ENCODE measurements at regions not wholly inside any gene's neighbourhood (a gene's known extent, or its start where the extent isn't known, plus 50 kb on each side); places are given as distances from the start of the nearest gene placed in this dataset.

GRCh38 chr9:94159069-94159939 lies 75.0 kb downstream of the PTPDC1 start:
- no peaks in the 10 kb centered on the region for H3K27me3 ChIP-seq (ENCODE audit: control insufficient read depth in 1 of 2, insufficient read depth in 2 of 2, low read length in 1 of 2)
- H3K36me3 ChIP-seq (ENCODE audit: control insufficient read depth in 1 of 2, insufficient read depth in 2 of 2, low read length in 1 of 2) = no peaks in the 10 kb centered on the region
- H3K4me3 ChIP-seq (ENCODE audit: low read length in 2 of 2) = no peak overlapping the region
- intact Hi-C loops (cut with DNase I) = no loop called here
- H3K4me1 ChIP-seq (ENCODE audit: control insufficient read depth in 1 of 2, insufficient read depth in 2 of 2, low read length in 2 of 2) = peaks cover 2 to 5% of the 10 kb centered on the region in 2 donors
- no peak for DNase-seq
- peak; percentile 37 for ATAC-seq (ENCODE audit: low FRiP score)
- peak overlapping the region; percentile 90 to 97 for H3K27ac ChIP-seq (ENCODE audit: low read depth in 1 of 2, low read length in 2 of 2)
- H3K9me3 ChIP-seq (ENCODE audit: control insufficient read depth, low read length) = no peaks in the 10 kb centered on the region
- 41 to 43% methylated on average over 7 to 8 of the region's 8 CpGs for WGBS, 2 donors

- Histone ChIP-seq H3K4me1 (ENCODE audit: control insufficient read depth in 1 of 2, insufficient read depth in 2 of 2, low read length in 2 of 2) (peaks cover 2 to 5% of the 10 kb centered on the region in 2 donors), H3K27ac (ENCODE audit: low read depth in 1 of 2, low read length in 2 of 2) (peak overlapping the region; percentile 20 to 84), H3K27me3 (ENCODE audit: control insufficient read depth in 1 of 2, insufficient read depth in 2 of 2, low read length in 1 of 2) (no peaks in the 10 kb centered on the region), H3K9me3 (ENCODE audit: control insufficient read depth, low read length) (no peaks in the 10 kb centered on the region), H3K4me3 (ENCODE audit: low read length in 2 of 2) (no peak overlapping the region), H3K36me3 (ENCODE audit: control insufficient read depth in 1 of 2, insufficient read depth in 2 of 2, low read length in 1 of 2) (no peaks in the 10 kb centered on the region)
- ATAC-seq (ENCODE audit: low FRiP score) = no peak
- intact Hi-C loops (cut with DNase I) = no loop called here
- no peak for DNase-seq
- WGBS, 2 donors = 90 to 93% methylated on average over 11 of the region's 11 CpGs
Measured at GRCh38 chr9:94160594-94161501, 76.6 kb downstream of the PTPDC1 start.

DNA sequence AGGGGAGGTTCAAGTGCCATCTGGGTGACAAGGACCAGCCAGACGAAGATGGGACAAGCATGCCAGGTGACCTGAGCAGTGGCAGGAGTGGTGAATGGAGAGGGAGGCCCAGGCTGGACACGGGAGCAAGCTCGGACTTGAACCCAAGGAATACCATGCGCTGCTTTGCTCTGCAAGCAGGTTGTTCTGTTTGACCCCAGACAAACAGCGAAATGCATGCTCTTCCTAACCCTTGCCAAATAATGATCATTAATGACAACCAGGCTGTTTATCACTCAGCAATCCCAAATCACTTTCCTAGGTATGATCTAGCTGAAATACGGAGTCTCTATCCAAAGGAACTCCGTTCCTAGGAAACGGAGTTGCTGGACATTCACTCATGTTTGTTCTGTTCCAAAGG lies 77.4 kb downstream of the PTPDC1 start:
- WGBS, 2 donors = 89 to 94% methylated on average over 8 of the region's 8 CpGs
- intact Hi-C loops (cut with DNase I) = no loop called here
- H3K27ac ChIP-seq (ENCODE audit: low read depth in 1 of 2, low read length in 2 of 2) = no peak overlapping the region

GRCh38 chr9:94164806-94165549 lies 80.7 kb downstream of the PTPDC1 start:
- Histone ChIP-seq H3K27ac (ENCODE audit: low read depth in 1 of 2, low read length in 2 of 2) (no peak overlapping the region), H3K27me3 (ENCODE audit: control insufficient read depth in 1 of 2, insufficient read depth in 2 of 2, low read length in 1 of 2) (no peaks in the 10 kb centered on the region), H3K4me1 (ENCODE audit: control insufficient read depth in 1 of 2, insufficient read depth in 2 of 2, low read length in 2 of 2) (no peaks in the 10 kb centered on the region), H3K36me3 (ENCODE audit: control insufficient read depth in 1 of 2, insufficient read depth in 2 of 2, low read length in 1 of 2) (no peaks in the 10 kb centered on the region), H3K4me3 (ENCODE audit: low read length in 2 of 2) (peak overlapping the region in 1 of 2 donors; percentile 15), H3K9me3 (ENCODE audit: control insufficient read depth, low read length) (no peaks in the 10 kb centered on the region)
- DNase-seq (no peak), ATAC-seq (ENCODE audit: low FRiP score) (no peak)
- 51 to 58% methylated on average over 5 of the region's 5 CpGs for WGBS, 2 donors
- intact Hi-C loops (cut with DNase I) = no loop called here

More for the DNA sequence above, 77.4 kb downstream of the PTPDC1 start:
- no peaks in the 10 kb centered on the region for H3K9me3 ChIP-seq (ENCODE audit: control insufficient read depth, low read length)
- H3K36me3 ChIP-seq (ENCODE audit: control insufficient read depth in 1 of 2, insufficient read depth in 2 of 2, low read length in 1 of 2) = no peaks in the 10 kb centered on the region
- DNase-seq (no peak), ATAC-seq (ENCODE audit: low FRiP score) (no peak)
- H3K4me1 ChIP-seq (ENCODE audit: control insufficient read depth in 1 of 2, insufficient read depth in 2 of 2, low read length in 2 of 2) = peaks cover 2 to 5% of the 10 kb centered on the region in 2 donors
- no peaks in the 10 kb centered on the region for H3K27me3 ChIP-seq (ENCODE audit: control insufficient read depth in 1 of 2, insufficient read depth in 2 of 2, low read length in 1 of 2)
- H3K4me3 ChIP-seq (ENCODE audit: low read length in 2 of 2) = no peak overlapping the region

- Histone ChIP-seq H3K4me3 (ENCODE audit: low read length in 2 of 2) (peak overlapping the region in 1 of 2 donors; percentile 85), H3K9me3 (ENCODE audit: control insufficient read depth, low read length) (no peaks in the 10 kb centered on the region), H3K27ac (ENCODE audit: low read depth in 1 of 2, low read length in 2 of 2) (peak overlapping the region in 1 of 2 donors; percentile 65), H3K36me3 (ENCODE audit: control insufficient read depth in 1 of 2, insufficient read depth in 2 of 2, low read length in 1 of 2) (no peaks in the 10 kb centered on the region), H3K27me3 (ENCODE audit: control insufficient read depth in 1 of 2, insufficient read depth in 2 of 2, low read length in 1 of 2) (no peaks in the 10 kb centered on the region), H3K4me1 (ENCODE audit: control insufficient read depth in 1 of 2, insufficient read depth in 2 of 2, low read length in 2 of 2) (no peaks in the 10 kb centered on the region)
- WGBS, 2 donors = 6% methylated on average over 47 to 49 of the region's 49 CpGs
- peak; percentile 98 to 99 for DNase-seq
- intact Hi-C loops (cut with DNase I) = loop anchor here in 1 of 2 donors (2.0 kb wide), 1 partner anchor 25 kb away; no protein-coding TSS in a partner anchor
- ATAC-seq (ENCODE audit: low FRiP score) = peak; percentile 99
Measured at GRCh38 chr9:94165592-94166235, 81.5 kb downstream of the PTPDC1 start.

- peak overlapping the region; percentile 72 to 99 for H3K4me3 ChIP-seq (ENCODE audit: low read length in 2 of 2)
- WGBS, 2 donors = 0 to 1% methylated on average over 57 to 96 of the region's 96 CpGs
- no peaks in the 10 kb centered on the region for H3K27me3 ChIP-seq (ENCODE audit: control insufficient read depth in 1 of 2, insufficient read depth in 2 of 2, low read length in 1 of 2)
- DNase-seq (peak; percentile 98), ATAC-seq (ENCODE audit: low FRiP score) (peak; percentile 90)
- peak overlapping the region; percentile 65 to 97 for H3K27ac ChIP-seq (ENCODE audit: low read depth in 1 of 2, low read length in 2 of 2)
- no peaks in the 10 kb centered on the region for H3K9me3 ChIP-seq (ENCODE audit: control insufficient read depth, low read length)
- peaks cover 0 to 2% of the 10 kb centered on the region in 2 donors for H3K4me1 ChIP-seq (ENCODE audit: control insufficient read depth in 1 of 2, insufficient read depth in 2 of 2, low read length in 2 of 2)
- intact Hi-C loops (cut with DNase I) = loop anchor here in 1 of 2 donors (2.0 kb wide), 1 partner anchor 26 kb away; no protein-coding TSS in a partner anchor
- no peaks in the 10 kb centered on the region for H3K36me3 ChIP-seq (ENCODE audit: control insufficient read depth in 1 of 2, insufficient read depth in 2 of 2, low read length in 1 of 2)
Measured at GRCh38 chr9:94166236-94166975, 82.1 kb downstream of the PTPDC1 start.

GRCh38 chr9:94166976-94167346 lies 82.7 kb downstream of the PTPDC1 start:
- no peak for ATAC-seq (ENCODE audit: low FRiP score)
- Histone ChIP-seq H3K36me3 (ENCODE audit: control insufficient read depth in 1 of 2, insufficient read depth in 2 of 2, low read length in 1 of 2) (peaks cover 0 to 2% of the 10 kb centered on the region in 2 donors), H3K4me3 (ENCODE audit: low read length in 2 of 2) (peak overlapping the region; percentile 88 to 99), H3K9me3 (ENCODE audit: control insufficient read depth, low read length) (no peaks in the 10 kb centered on the region), H3K4me1 (ENCODE audit: control insufficient read depth in 1 of 2, insufficient read depth in 2 of 2, low read length in 2 of 2) (peaks cover 3 to 4% of the 10 kb centered on the region in 2 donors), H3K27me3 (ENCODE audit: control insufficient read depth in 1 of 2, insufficient read depth in 2 of 2, low read length in 1 of 2) (no peaks in the 10 kb centered on the region), H3K27ac (ENCODE audit: low read depth in 1 of 2, low read length in 2 of 2) (peak overlapping the region in 1 of 2 donors; percentile 90)
- DNase-seq = no peak
- 0 to 1% methylated on average over 23 of the region's 23 CpGs for WGBS, 2 donors
- intact Hi-C loops (cut with DNase I) = loop anchor here in 1 of 2 donors (2.0 kb wide), 1 partner anchor 26 kb away; no protein-coding TSS in a partner anchor
